KMS-11 (cell line): ENCODE measurements at regions not wholly inside any gene's neighbourhood (a gene's known extent, or its start where the extent isn't known, plus 50 kb on each side); places are given as distances from the start of the nearest gene placed in this dataset.

Experiments used
- H2AFZ ChIP-seq: fragments of 200-600 bp; sonication (generic); 2 replicates; pipeline ENCODE4 v1.6.1; 2016; ENCODE audit warnings: antibody characterized with exemption, mixed run types, low read depth
- H3K27ac ChIP-seq: fragments of 200-600 bp; sonication (generic); 2 replicates; pipeline ENCODE4 v1.6.1; 2016; ENCODE audit warnings: mild to moderate bottlenecking, mixed run types
- H3K27me3 ChIP-seq: fragments of 200-600 bp; sonication (generic); 2 replicates; pipeline ENCODE4 v1.6.1; 2017; ENCODE audit warnings: mild to moderate bottlenecking, low read depth, mixed run types, moderate library complexity; ENCODE audit not compliant: insufficient read depth
- H3K36me3 ChIP-seq: fragments of 200-600 bp; sonication (generic); 2 replicates; pipeline ENCODE4 v1.6.1; 2017; ENCODE audit warnings: mild to moderate bottlenecking, mixed run types; ENCODE audit not compliant: insufficient read depth
- H3K4me1 ChIP-seq: fragments of 200-600 bp; sonication (generic); 2 replicates; pipeline ENCODE4 v1.6.1; 2016; ENCODE audit warnings: mild to moderate bottlenecking, low read depth, mixed run types; ENCODE audit not compliant: poor library complexity, severe bottlenecking
- H3K4me2 ChIP-seq: fragments of 200-600 bp; sonication (generic); 2 replicates; pipeline ENCODE4 v1.7.0; 2016; ENCODE audit warnings: mild to moderate bottlenecking, mixed run types
- H3K4me3 ChIP-seq: fragments of 200-600 bp; sonication (generic); IDR thresholded peaks from 2 replicates; pipeline ENCODE4 v1.6.1; 2017; ENCODE audit warnings: low read depth, low read length, mixed read lengths; ENCODE audit not compliant: insufficient read depth
- H3K79me2 ChIP-seq: fragments of 200-600 bp; sonication (generic); 2 replicates; pipeline ENCODE4 v1.6.1; 2016; ENCODE audit warnings: low read depth, mixed run types; ENCODE audit not compliant: insufficient read depth
- H3K9ac ChIP-seq: fragments of 200-600 bp; sonication (generic); 2 replicates; pipeline ENCODE4 v1.6.1; 2016; ENCODE audit warnings: mild to moderate bottlenecking, mixed run types
- H4K20me1 ChIP-seq: fragments of 200-600 bp; sonication (generic); 2 replicates; pipeline ENCODE4 v1.6.1; 2016; ENCODE audit warnings: mild to moderate bottlenecking, mixed run types; ENCODE audit not compliant: insufficient read depth
- TF ChIP-seq, protein P1 (sequence below): fragments of 200-600 bp; sonication (generic); conservative IDR thresholded peaks from 2 replicates; pipeline ENCODE4 v1.6.1; 2017; ENCODE audit warnings: low read depth, mild to moderate bottlenecking, antibody characterized with exemption, low read length, moderate library complexity, mixed read lengths

GRCh38 chr12:115079760-115080159, 395.8 kb upstream of the TBX3 start:
- H3K27ac ChIP-seq: no peak overlapping the region
- no peaks in the 10 kb centered on the region for H3K4me1 ChIP-seq
- no peaks in the 10 kb centered on the region for H3K79me2 ChIP-seq
- no peaks in the 10 kb centered on the region for H3K36me3 ChIP-seq
- no peaks in the 10 kb centered on the region for H3K27me3 ChIP-seq
- H3K4me3 ChIP-seq: no peak overlapping the region
- no peak overlapping the region for H2AFZ ChIP-seq
- H3K4me2 ChIP-seq: no peak overlapping the region
- no peaks in the 10 kb centered on the region for H4K20me1 ChIP-seq
- TF ChIP-seq, protein P1, sequence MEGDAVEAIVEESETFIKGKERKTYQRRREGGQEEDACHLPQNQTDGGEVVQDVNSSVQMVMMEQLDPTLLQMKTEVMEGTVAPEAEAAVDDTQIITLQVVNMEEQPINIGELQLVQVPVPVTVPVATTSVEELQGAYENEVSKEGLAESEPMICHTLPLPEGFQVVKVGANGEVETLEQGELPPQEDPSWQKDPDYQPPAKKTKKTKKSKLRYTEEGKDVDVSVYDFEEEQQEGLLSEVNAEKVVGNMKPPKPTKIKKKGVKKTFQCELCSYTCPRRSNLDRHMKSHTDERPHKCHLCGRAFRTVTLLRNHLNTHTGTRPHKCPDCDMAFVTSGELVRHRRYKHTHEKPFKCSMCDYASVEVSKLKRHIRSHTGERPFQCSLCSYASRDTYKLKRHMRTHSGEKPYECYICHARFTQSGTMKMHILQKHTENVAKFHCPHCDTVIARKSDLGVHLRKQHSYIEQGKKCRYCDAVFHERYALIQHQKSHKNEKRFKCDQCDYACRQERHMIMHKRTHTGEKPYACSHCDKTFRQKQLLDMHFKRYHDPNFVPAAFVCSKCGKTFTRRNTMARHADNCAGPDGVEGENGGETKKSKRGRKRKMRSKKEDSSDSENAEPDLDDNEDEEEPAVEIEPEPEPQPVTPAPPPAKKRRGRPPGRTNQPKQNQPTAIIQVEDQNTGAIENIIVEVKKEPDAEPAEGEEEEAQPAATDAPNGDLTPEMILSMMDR: no peak
- no peak overlapping the region for H3K9ac ChIP-seq

DNA sequence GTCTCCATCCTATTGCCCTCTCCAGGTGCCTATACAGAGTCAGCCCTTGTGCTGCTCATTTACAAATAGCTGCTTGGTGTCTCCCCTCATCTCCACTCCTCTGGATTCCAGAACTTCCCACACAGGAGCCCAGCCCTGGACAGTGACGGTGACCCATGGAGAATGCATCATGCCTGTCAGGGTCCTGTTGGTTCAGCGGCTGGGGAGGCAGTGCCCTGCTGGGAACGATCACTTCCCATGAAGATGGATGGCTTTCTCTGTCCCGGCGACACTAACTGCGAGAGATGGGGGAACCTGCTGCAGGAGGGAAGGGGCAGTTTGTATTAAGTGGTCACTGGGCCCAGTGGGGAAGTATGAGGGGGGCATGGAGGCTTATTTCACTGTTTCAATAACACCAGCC, 395.0 kb upstream of the TBX3 start:
- no peaks in the 10 kb centered on the region for H3K36me3 ChIP-seq
- H3K4me2 ChIP-seq: no peak overlapping the region
- H3K79me2 ChIP-seq: no peaks in the 10 kb centered on the region
- no peaks in the 10 kb centered on the region for H4K20me1 ChIP-seq
- no peak overlapping the region for H3K4me3 ChIP-seq
- no peak overlapping the region for H3K9ac ChIP-seq
- TF ChIP-seq, protein P1: no peak
- no peaks in the 10 kb centered on the region for H3K4me1 ChIP-seq
- H3K27ac ChIP-seq: no peak overlapping the region
- no peak overlapping the region for H2AFZ ChIP-seq
- H3K27me3 ChIP-seq: no peaks in the 10 kb centered on the region

- no peak overlapping the region for H3K27ac ChIP-seq
- no peaks in the 10 kb centered on the region for H3K27me3 ChIP-seq
- H3K4me1 ChIP-seq: no peaks in the 10 kb centered on the region
- no peaks in the 10 kb centered on the region for H3K79me2 ChIP-seq
- no peak overlapping the region for H3K4me3 ChIP-seq
- H3K36me3 ChIP-seq: no peaks in the 10 kb centered on the region
- no peak overlapping the region for H3K4me2 ChIP-seq
- no peaks in the 10 kb centered on the region for H4K20me1 ChIP-seq
- no peak overlapping the region for H2AFZ ChIP-seq
- TF ChIP-seq, protein P1: no peak
- H3K9ac ChIP-seq: no peak overlapping the region
These were observed 394.4 kb upstream of the TBX3 start for GRCh38 chr12:115078334-115078733.

DNA sequence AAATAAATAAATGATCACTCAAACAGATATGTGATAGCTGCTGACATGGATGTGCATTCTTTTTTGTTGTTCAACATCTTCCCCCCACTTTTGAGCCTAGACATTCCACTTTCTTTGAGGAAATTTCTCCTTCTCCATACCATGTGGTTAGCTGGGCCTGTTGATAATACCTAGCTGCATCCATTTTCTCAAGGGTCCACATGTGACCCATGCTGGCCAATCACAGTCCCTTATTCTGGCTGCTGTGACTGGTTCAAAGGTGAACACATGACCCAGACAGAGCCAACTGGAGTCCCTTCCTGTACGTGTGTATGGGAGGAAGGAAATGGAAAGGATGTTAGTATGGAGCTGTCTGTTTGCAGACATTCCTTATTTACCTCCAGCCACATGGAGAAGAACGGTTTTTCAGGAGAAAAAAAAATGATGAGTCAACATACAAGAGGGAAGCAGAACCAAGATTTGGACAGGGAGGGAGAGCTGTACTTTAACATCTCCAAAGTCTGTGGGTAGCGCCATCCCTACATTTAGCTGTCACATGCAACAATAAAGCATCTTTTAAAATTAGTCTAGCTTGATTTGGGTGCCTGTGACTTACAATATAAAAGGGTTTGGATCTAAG, 391.7 kb upstream of the TBX3 start:
- no peaks in the 10 kb centered on the region for H4K20me1 ChIP-seq
- no peak overlapping the region for H3K27ac ChIP-seq
- H3K9ac ChIP-seq: no peak overlapping the region
- no peak overlapping the region for H3K4me2 ChIP-seq
- H3K79me2 ChIP-seq: no peaks in the 10 kb centered on the region
- H3K36me3 ChIP-seq: no peaks in the 10 kb centered on the region
- no peak overlapping the region for H2AFZ ChIP-seq
- TF ChIP-seq, protein P1: no peak
- no peaks in the 10 kb centered on the region for H3K27me3 ChIP-seq
- no peak overlapping the region for H3K4me3 ChIP-seq
- no peaks in the 10 kb centered on the region for H3K4me1 ChIP-seq
